ENCODE measurements at regions not wholly inside any gene's neighbourhood (a gene's known extent, or its start where the extent isn't known, plus 50 kb on each side); places are given as distances from the start of the nearest gene placed in this dataset.

DNA sequence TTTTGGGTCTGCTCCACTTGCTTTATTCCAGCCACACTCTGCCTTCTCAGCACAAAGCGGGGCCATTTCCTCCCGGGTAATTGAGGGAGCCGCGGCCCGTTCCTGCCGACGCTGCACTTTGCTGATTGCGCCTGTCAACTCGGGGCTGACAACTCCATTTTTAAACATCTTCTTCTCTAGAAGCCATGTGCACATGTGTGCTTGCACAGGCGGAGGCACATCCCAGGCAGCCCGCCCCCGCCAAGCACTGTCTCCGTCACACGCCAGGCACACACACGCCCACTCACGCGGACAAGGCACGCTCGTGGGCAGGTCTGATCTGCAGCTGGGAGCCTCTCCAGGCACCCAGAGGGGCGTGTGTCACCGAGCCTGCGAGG is 63.2 kb downstream of the ENGASE start:
- Histone ChIP-seq H3K27ac (no peak overlapping the region), H3K4me1 (no peaks in the 10 kb centered on the region), H3K4me3 (no peak overlapping the region), H3K27me3 (peaks cover 0 to 99% of the 10 kb centered on the region in 2 donors), H3K36me3 (no peaks in the 10 kb centered on the region), H3K9me3 (no peaks in the 10 kb centered on the region)
- intact Hi-C loops (cut with DNase I; ENCODE audit: low total_unique reads): no loop called here
- TF ChIP-seq POLR2AphosphoS5 (IDR thresholded peaks at IDR 0.05) (no peak), POLR2A (IDR thresholded peaks at IDR 0.05) (no peak)
- TF ChIP-seq, protein P1, sequence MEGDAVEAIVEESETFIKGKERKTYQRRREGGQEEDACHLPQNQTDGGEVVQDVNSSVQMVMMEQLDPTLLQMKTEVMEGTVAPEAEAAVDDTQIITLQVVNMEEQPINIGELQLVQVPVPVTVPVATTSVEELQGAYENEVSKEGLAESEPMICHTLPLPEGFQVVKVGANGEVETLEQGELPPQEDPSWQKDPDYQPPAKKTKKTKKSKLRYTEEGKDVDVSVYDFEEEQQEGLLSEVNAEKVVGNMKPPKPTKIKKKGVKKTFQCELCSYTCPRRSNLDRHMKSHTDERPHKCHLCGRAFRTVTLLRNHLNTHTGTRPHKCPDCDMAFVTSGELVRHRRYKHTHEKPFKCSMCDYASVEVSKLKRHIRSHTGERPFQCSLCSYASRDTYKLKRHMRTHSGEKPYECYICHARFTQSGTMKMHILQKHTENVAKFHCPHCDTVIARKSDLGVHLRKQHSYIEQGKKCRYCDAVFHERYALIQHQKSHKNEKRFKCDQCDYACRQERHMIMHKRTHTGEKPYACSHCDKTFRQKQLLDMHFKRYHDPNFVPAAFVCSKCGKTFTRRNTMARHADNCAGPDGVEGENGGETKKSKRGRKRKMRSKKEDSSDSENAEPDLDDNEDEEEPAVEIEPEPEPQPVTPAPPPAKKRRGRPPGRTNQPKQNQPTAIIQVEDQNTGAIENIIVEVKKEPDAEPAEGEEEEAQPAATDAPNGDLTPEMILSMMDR (IDR thresholded peaks at IDR 0.05): no peak
- no peak for DNase-seq (ENCODE audit: low spot score in 2 of 2)

DNA sequence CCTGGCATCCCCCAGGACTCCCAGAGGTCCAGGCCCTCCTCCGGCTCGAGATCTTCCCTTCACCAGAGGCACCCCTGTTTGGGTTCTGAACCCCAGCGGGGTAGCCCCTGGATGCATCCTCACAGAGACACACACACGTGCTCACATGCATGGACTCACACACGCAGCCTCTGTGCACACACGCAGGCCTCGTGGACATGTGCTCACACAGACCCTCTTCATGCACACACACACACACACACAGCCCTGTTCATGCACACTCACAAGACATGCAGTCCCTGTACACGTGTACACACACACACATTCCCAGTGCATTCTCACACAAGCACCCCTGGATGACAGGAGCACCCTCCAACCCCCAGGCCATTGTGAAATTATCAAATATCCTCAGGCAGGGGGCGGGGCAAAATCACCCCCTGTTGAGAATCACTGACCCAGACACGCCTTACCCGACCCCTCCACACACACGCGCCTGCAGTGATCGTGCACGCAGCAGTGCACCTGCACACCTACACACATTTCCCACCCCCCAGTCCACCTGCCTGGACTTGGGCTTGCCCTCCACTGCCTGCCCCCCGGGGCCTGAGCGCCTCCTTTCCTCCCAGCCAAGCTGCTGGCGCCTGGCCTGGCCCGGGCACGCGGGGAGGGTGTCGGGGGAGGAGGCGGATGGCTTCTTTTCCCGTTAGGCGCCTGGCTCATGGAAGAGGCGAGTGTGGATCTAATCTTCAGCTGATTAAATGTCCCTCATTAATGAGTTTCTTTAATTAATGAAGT is 62.6 kb downstream of the ENGASE start:
- intact Hi-C loops (cut with DNase I; ENCODE audit: low total_unique reads): no loop called here
- Histone ChIP-seq H3K4me1 (no peaks in the 10 kb centered on the region), H3K27me3 (peaks cover 0 to 99% of the 10 kb centered on the region in 2 donors), H3K4me3 (no peak overlapping the region), H3K27ac (no peak overlapping the region), H3K36me3 (no peaks in the 10 kb centered on the region), H3K9me3 (no peaks in the 10 kb centered on the region)
- DNase-seq (ENCODE audit: low spot score in 2 of 2): no peak
- no peak for TF ChIP-seq POLR2A (IDR thresholded peaks at IDR 0.05)
- TF ChIP-seq, protein P1 (IDR thresholded peaks at IDR 0.05): no peak
- no peak for TF ChIP-seq POLR2AphosphoS5 (IDR thresholded peaks at IDR 0.05)

DNA sequence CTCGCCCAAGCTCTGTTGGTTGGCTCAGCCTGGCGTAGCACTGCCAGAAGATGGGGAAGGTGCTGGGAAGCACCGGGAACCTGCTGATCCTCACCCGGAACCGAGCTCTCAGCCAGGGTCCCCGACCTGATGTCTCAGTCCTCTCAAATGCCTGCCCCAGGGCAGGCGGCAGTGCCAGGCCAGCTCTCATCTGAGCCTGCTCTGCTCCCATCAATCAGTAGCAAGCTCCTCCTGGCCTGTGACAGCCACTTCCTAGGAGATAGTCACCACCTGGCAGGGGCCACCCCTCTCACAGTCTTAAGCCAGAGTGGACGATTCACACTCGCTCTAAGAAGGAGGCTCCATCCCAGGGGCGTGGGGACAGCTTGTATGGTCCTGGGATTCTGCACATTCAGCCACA is 62.0 kb downstream of the ENGASE start:
- H3K4me3 ChIP-seq: no peak overlapping the region
- H3K36me3 ChIP-seq: no peaks in the 10 kb centered on the region
- no peak for DNase-seq (ENCODE audit: low spot score in 2 of 2)
- H3K27ac ChIP-seq: no peak overlapping the region
- no peaks in the 10 kb centered on the region for H3K4me1 ChIP-seq
- intact Hi-C loops (cut with DNase I; ENCODE audit: low total_unique reads): no loop called here
- H3K9me3 ChIP-seq: no peaks in the 10 kb centered on the region
- H3K27me3 ChIP-seq: peaks cover 0 to 99% of the 10 kb centered on the region in 2 donors
- TF ChIP-seq, protein P1 (IDR thresholded peaks at IDR 0.05): no peak
- TF ChIP-seq POLR2AphosphoS5 (IDR thresholded peaks at IDR 0.05) (no peak), POLR2A (IDR thresholded peaks at IDR 0.05) (no peak)

All from breast epithelium (tissue), 4 donors.